Activated T-cell treated with anti-CD3 and anti-CD28 coated beads, Interleukin-2, amount 50 U/mL, for 24 hours (primary cell): ENCODE measurements at regions not wholly inside any gene's neighbourhood (a gene's known extent, or its start where the extent isn't known, plus 50 kb on each side); places are given as distances from the start of the nearest gene placed in this dataset.

Experiments used
- DNase-seq: peaks from one replicate; pipeline ENCODE4 v3.0.0-alpha.2; 2020
- H3K27ac Mint-ChIP-seq: 2 replicates; pipeline ENCODE4 v1.8.0; 2020; ENCODE audit warnings: mild to moderate bottlenecking, mixed read lengths
- H3K27me3 Mint-ChIP-seq: 2 replicates; pipeline ENCODE4 v1.8.0; 2020; ENCODE audit warnings: mixed read lengths
- H3K36me3 Mint-ChIP-seq: 2 replicates; pipeline ENCODE4 v1.8.0; 2020; ENCODE audit warnings: low read depth, mixed read lengths
- H3K4me1 Mint-ChIP-seq: 2 replicates; pipeline ENCODE4 v1.8.0; 2020; ENCODE audit warnings: low read depth, mixed read lengths
- H3K4me3 Mint-ChIP-seq: 2 replicates; pipeline ENCODE4 v1.8.0; 2020; ENCODE audit warnings: mild to moderate bottlenecking, moderate library complexity, mixed read lengths
- H3K9me3 Mint-ChIP-seq: 2 replicates; pipeline ENCODE4 v1.8.0; 2020; ENCODE audit warnings: mixed read lengths

GRCh38 chr16:62224646-62225209, 188.5 kb upstream of the CDH8 start:
- peaks cover 7% of the 10 kb centered on the region for H3K9me3 Mint-ChIP-seq
- no peak overlapping the region for H3K27ac Mint-ChIP-seq
- H3K4me1 Mint-ChIP-seq: no peaks in the 10 kb centered on the region
- H3K4me3 Mint-ChIP-seq: no peak overlapping the region
- no peaks in the 10 kb centered on the region for H3K27me3 Mint-ChIP-seq
- no peak for DNase-seq
- no peaks in the 10 kb centered on the region for H3K36me3 Mint-ChIP-seq

DNA sequence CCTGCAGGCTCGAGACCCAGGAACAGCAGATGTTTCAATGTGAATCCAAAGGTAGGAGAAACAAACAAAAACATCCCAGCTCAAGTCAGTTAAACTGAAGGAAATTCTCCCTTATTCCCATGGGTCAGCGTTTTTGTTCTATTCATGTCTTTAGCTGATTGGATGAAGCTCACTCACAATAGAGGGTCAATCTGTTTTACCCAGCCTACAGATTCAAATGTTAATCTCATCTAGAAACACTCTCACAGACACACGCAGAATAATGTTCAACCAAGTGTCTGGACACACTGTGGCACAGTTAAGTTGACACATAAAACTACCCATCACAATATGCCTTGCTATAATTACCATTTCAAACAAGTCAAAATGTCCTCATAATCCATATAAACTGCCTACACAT, 180.6 kb upstream of the CDH8 start:
- no peaks in the 10 kb centered on the region for H3K36me3 Mint-ChIP-seq
- H3K27me3 Mint-ChIP-seq: no peaks in the 10 kb centered on the region
- H3K4me1 Mint-ChIP-seq: no peaks in the 10 kb centered on the region
- no peak overlapping the region for H3K27ac Mint-ChIP-seq
- no peak overlapping the region for H3K4me3 Mint-ChIP-seq
- peaks cover 29% of the 10 kb centered on the region for H3K9me3 Mint-ChIP-seq
- DNase-seq: no peak

GRCh38 chr16:62213763-62214162, 177.5 kb upstream of the CDH8 start:
- H3K27ac Mint-ChIP-seq: no peak overlapping the region
- H3K9me3 Mint-ChIP-seq: peaks cover 36% of the 10 kb centered on the region
- no peaks in the 10 kb centered on the region for H3K4me1 Mint-ChIP-seq
- no peaks in the 10 kb centered on the region for H3K36me3 Mint-ChIP-seq
- H3K27me3 Mint-ChIP-seq: no peaks in the 10 kb centered on the region
- DNase-seq: no peak
- H3K4me3 Mint-ChIP-seq: no peak overlapping the region

DNA sequence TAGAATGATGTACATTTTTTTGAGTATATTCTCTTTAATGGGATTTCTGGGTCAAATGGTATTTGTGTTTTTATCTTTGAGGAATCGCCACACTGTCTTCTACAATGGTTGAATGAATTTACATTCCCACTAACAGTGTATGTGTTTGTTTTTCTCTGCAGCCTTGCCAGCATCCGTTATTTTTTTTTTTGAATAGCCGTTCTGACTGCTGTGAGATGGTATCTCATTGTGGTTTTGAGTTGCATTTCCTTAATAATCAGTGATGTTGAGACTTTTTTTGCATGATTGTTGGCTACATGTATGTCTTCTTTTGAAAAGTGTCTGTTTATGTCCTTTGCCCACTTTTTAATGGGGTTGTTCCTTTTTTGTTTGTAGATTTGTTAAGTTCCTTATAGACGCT, 172.7 kb upstream of the CDH8 start:
- no peaks in the 10 kb centered on the region for H3K27me3 Mint-ChIP-seq
- no peaks in the 10 kb centered on the region for H3K4me1 Mint-ChIP-seq
- peaks cover 33% of the 10 kb centered on the region for H3K9me3 Mint-ChIP-seq
- no peak overlapping the region for H3K27ac Mint-ChIP-seq
- H3K4me3 Mint-ChIP-seq: no peak overlapping the region
- no peaks in the 10 kb centered on the region for H3K36me3 Mint-ChIP-seq
- no peak for DNase-seq

GRCh38 chr16:62205459-62205858, 169.2 kb upstream of the CDH8 start:
- no peaks in the 10 kb centered on the region for H3K36me3 Mint-ChIP-seq
- DNase-seq: no peak
- no peak overlapping the region for H3K4me3 Mint-ChIP-seq
- H3K4me1 Mint-ChIP-seq: no peaks in the 10 kb centered on the region
- H3K27me3 Mint-ChIP-seq: no peaks in the 10 kb centered on the region
- H3K9me3 Mint-ChIP-seq: peaks cover 22% of the 10 kb centered on the region
- H3K27ac Mint-ChIP-seq: no peak overlapping the region

DNA sequence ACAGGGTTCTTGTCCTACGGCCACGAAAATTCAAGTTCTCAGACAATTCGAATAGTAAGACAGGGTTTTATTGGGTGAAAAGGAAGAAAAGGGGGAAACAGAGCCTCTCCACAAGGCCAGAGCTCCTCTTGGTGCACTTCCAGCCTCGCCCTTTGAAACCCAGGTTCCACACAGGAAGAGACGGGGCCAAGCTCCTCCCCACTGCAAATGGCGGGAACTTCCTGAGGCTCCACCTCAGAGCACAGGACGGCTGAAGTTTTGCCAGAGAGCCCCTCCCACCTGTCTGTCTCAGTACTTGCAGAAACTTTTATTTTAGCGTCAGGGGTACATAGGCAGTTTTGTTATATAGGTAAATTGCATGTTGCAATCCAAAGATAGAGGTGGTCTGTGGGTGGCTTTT, 165.7 kb upstream of the CDH8 start:
- Mint-ChIP-seq H3K4me1 (no peaks in the 10 kb centered on the region), H3K36me3 (no peaks in the 10 kb centered on the region), H3K9me3 (peaks cover 18% of the 10 kb centered on the region), H3K27ac (no peak overlapping the region), H3K27me3 (no peaks in the 10 kb centered on the region), H3K4me3 (no peak overlapping the region)
- no peak for DNase-seq

DNA sequence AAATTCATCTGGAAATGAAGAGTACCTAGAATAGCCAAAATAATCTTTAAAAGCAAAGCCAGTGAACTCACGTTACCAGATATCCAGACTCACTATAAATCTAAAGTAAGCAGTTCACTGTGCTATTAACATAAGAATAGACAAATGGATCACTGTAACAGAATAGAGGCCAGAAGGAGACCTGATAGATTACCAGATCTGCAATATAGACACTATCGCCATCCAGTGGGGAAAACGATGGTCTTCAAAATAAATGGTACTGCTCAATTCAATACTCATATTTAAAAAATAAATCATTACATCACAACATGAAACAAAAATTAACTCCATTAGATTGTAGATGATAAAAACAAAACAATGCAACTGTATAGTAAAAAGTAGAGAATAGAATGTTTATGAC, 158.6 kb upstream of the CDH8 start:
- DNase-seq: no peak
- Mint-ChIP-seq H3K9me3 (peaks cover 12% of the 10 kb centered on the region), H3K4me1 (no peaks in the 10 kb centered on the region), H3K27me3 (no peaks in the 10 kb centered on the region), H3K4me3 (no peak overlapping the region), H3K27ac (no peak overlapping the region), H3K36me3 (no peaks in the 10 kb centered on the region)

- no peak for DNase-seq
- Mint-ChIP-seq H3K27ac (no peak overlapping the region), H3K36me3 (no peaks in the 10 kb centered on the region), H3K4me3 (no peak overlapping the region), H3K9me3 (peaks cover 14% of the 10 kb centered on the region), H3K27me3 (no peaks in the 10 kb centered on the region), H3K4me1 (no peaks in the 10 kb centered on the region)
Measured at GRCh38 chr16:62190426-62190825, 154.2 kb upstream of the CDH8 start.

- no peak overlapping the region for H3K27ac Mint-ChIP-seq
- no peak overlapping the region for H3K4me3 Mint-ChIP-seq
- DNase-seq: no peak
- no peaks in the 10 kb centered on the region for H3K27me3 Mint-ChIP-seq
- no peaks in the 10 kb centered on the region for H3K36me3 Mint-ChIP-seq
- no peaks in the 10 kb centered on the region for H3K4me1 Mint-ChIP-seq
- H3K9me3 Mint-ChIP-seq: peaks cover 19% of the 10 kb centered on the region
Measured at GRCh38 chr16:62177351-62178203, 141.3 kb upstream of the CDH8 start.

GRCh38 chr16:62170642-62171041, 134.4 kb upstream of the CDH8 start:
- H3K9me3 Mint-ChIP-seq: peaks cover 25% of the 10 kb centered on the region
- H3K36me3 Mint-ChIP-seq: no peaks in the 10 kb centered on the region
- H3K4me1 Mint-ChIP-seq: no peaks in the 10 kb centered on the region
- H3K27ac Mint-ChIP-seq: no peak overlapping the region
- H3K27me3 Mint-ChIP-seq: no peaks in the 10 kb centered on the region
- no peak overlapping the region for H3K4me3 Mint-ChIP-seq
- DNase-seq: no peak

DNA sequence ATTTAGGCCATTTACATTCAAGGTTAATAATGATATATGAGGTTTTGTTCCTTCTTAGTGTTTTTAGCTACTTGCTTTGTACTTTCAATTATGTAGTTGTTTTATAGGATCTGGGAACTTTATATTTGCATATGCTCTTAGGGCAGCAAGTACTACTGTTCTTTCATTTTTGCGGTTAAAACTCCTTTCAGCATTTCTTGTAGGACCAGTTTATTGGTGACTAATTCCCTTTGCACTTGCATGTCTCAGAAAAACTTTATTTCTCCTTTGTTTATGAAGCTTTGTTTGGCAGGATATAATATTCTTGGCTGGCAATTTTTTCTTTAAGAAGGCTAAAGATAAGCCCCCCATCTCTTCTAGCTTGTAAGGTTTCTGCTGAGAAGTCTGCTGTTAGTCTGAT, 131.3 kb upstream of the CDH8 start:
- H3K4me3 Mint-ChIP-seq: no peak overlapping the region
- no peaks in the 10 kb centered on the region for H3K36me3 Mint-ChIP-seq
- H3K9me3 Mint-ChIP-seq: peaks cover 39% of the 10 kb centered on the region
- DNase-seq: no peak
- no peaks in the 10 kb centered on the region for H3K27me3 Mint-ChIP-seq
- H3K4me1 Mint-ChIP-seq: no peaks in the 10 kb centered on the region
- no peak overlapping the region for H3K27ac Mint-ChIP-seq

- no peak for DNase-seq
- H3K9me3 Mint-ChIP-seq: peaks cover 4% of the 10 kb centered on the region
- no peaks in the 10 kb centered on the region for H3K27me3 Mint-ChIP-seq
- no peak overlapping the region for H3K4me3 Mint-ChIP-seq
- no peaks in the 10 kb centered on the region for H3K36me3 Mint-ChIP-seq
- no peaks in the 10 kb centered on the region for H3K4me1 Mint-ChIP-seq
- no peak overlapping the region for H3K27ac Mint-ChIP-seq
Measured at GRCh38 chr16:62157544-62157943, 121.3 kb upstream of the CDH8 start.

DNA sequence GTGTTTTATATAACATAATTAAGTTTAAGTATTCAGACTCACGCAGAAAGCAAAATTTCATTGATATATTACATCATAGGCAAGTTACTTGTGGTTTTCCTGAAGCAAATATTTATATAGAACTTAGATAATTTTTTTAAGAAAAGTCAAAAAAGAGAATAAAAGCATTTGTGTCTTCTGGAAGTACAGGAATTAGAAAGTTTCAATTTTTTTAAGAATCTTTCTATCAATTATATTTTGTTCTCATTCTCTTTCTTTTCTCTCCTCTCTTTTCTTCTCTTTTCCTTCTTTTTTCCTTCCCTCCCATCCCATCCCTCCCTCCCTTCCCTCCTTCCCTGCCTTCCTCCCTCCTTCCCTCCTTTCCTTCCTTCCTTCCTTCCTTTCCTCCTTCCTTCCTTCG, 120.7 kb upstream of the CDH8 start:
- Mint-ChIP-seq H3K4me3 (no peak overlapping the region), H3K27me3 (no peaks in the 10 kb centered on the region), H3K4me1 (no peaks in the 10 kb centered on the region), H3K36me3 (no peaks in the 10 kb centered on the region), H3K9me3 (peaks cover 6% of the 10 kb centered on the region), H3K27ac (no peak overlapping the region)
- no peak for DNase-seq

DNA sequence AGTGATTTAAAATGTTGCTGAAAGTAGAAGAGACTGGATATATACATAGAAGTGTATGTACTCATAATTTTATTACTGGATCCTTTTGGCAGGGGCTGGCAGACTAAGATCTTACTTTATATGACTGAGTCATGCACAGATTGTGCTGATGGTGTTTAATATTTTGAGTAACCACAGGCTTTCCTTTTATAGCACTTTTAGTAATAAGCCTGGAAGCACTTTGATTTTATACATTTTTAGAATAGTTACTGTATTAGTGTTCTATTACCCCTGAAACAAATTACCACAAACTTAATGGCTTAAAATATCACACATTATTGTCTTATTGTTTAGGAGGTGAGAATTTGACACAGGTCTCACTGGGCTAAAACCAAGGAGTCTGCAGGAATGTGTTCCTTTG, 113.4 kb upstream of the CDH8 start:
- no peak for DNase-seq
- no peaks in the 10 kb centered on the region for H3K27me3 Mint-ChIP-seq
- no peak overlapping the region for H3K27ac Mint-ChIP-seq
- no peak overlapping the region for H3K4me3 Mint-ChIP-seq
- H3K9me3 Mint-ChIP-seq: peaks cover 20% of the 10 kb centered on the region
- no peaks in the 10 kb centered on the region for H3K36me3 Mint-ChIP-seq
- H3K4me1 Mint-ChIP-seq: no peaks in the 10 kb centered on the region

DNA sequence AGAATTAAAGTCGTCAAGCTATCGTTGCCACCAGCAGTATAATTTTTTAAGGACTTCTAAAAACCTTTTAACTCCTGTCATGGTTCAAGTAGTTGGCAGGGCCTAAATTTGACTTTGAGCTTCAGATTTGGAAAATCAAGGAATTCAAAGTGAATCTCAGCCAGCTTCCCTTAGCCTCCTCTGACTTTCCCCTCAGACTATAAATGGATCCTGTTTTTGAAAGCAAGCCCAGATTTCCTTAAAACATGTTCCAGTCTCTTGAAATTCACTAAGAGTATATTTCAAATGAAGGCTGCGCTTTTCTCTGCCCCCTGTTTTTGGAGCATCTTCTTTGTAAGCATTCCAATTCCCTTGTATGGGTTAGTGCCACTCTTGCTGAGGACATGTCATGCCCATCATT, 101.8 kb upstream of the CDH8 start:
- no peak for DNase-seq
- Mint-ChIP-seq H3K36me3 (no peaks in the 10 kb centered on the region), H3K27ac (no peak overlapping the region), H3K4me1 (no peaks in the 10 kb centered on the region), H3K27me3 (no peaks in the 10 kb centered on the region), H3K9me3 (peaks cover 44% of the 10 kb centered on the region), H3K4me3 (no peak overlapping the region)
